ENCODE measurements at regions not wholly inside any gene's neighbourhood (a gene's known extent, or its start where the extent isn't known, plus 50 kb on each side); places are given as distances from the start of the nearest gene placed in this dataset.

DNA sequence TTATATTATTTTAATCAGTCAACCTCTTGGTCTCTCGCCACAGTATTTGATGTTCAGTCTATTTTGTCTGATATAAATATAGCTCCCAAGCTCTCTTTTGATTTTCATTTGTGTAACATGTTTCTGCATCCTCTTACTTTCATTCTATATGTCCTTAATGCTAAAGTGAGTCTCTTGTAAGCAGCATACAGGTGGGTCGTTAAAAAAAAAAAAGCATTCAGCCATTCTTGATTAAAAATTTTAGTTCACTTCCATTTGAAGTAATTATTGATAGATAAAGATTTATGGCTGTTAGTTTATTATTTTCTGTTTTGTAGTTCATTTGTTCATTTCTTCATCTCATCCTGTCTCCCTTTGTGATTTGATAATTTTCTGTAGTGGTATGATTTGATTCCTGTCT lies 229.1 kb downstream of the GUCY2F start:
- TF ChIP-seq, protein P1, sequence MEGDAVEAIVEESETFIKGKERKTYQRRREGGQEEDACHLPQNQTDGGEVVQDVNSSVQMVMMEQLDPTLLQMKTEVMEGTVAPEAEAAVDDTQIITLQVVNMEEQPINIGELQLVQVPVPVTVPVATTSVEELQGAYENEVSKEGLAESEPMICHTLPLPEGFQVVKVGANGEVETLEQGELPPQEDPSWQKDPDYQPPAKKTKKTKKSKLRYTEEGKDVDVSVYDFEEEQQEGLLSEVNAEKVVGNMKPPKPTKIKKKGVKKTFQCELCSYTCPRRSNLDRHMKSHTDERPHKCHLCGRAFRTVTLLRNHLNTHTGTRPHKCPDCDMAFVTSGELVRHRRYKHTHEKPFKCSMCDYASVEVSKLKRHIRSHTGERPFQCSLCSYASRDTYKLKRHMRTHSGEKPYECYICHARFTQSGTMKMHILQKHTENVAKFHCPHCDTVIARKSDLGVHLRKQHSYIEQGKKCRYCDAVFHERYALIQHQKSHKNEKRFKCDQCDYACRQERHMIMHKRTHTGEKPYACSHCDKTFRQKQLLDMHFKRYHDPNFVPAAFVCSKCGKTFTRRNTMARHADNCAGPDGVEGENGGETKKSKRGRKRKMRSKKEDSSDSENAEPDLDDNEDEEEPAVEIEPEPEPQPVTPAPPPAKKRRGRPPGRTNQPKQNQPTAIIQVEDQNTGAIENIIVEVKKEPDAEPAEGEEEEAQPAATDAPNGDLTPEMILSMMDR (IDR thresholded peaks at IDR 0.05): no peak
- TF ChIP-seq POLR2A (IDR thresholded peaks at IDR 0.05): no peak
